Endometrial microvascular endothelial cells (primary cell): ENCODE measurements at regions not wholly inside any gene's neighbourhood (a gene's known extent, or its start where the extent isn't known, plus 50 kb on each side); places are given as distances from the start of the nearest gene placed in this dataset.
"Not testable (repeated sequence)": the region's sequence is repeated elsewhere in the genome, so short reads cannot be mapped to it uniquely, and the experiment has no call there.

ENCODE experiments used
- in situ Hi-C: cut with HindIII; loops from 2 replicates; pipeline ENCODE4 v1.10.0; 2017; ENCODE audit warnings: low sequenced_read_pairs, low pct_unique_long_range_greater_than_20kb; ENCODE audit errors: inconsistent ontology term

GRCh38 chr1:30166174-30166573, 557.2 kb downstream of the MATN1 start:
- in situ Hi-C loops: no loop called here

- in situ Hi-C loops: no loop called here
Observed at GRCh38 chr1:30165116-30165515, 558.3 kb downstream of the MATN1 start.

- in situ Hi-C loops: no loop called here
Observed at GRCh38 chr1:30164693-30165092, 558.7 kb downstream of the MATN1 start.

- in situ Hi-C loops: no loop called here
Observed at GRCh38 chr1:30162565-30162964, 560.8 kb downstream of the MATN1 start.

GRCh38 chr1:30161953-30162352, 561.4 kb downstream of the MATN1 start:
- in situ Hi-C loops: no loop called here

GRCh38 chr1:30160999-30161689, 562.2 kb downstream of the MATN1 start:
- in situ Hi-C loops: no loop called here

GRCh38 chr1:30159015-30159414, 564.4 kb downstream of the MATN1 start:
- in situ Hi-C loops: no loop called here

- in situ Hi-C loops: not testable (repeated sequence)
Observed at GRCh38 chr1:30155698-30156097, 567.7 kb downstream of the MATN1 start.

- in situ Hi-C loops: not testable (repeated sequence)
Observed at GRCh38 chr1:30155253-30155652, 568.1 kb downstream of the MATN1 start.

- in situ Hi-C loops: no loop called here
Observed at GRCh38 chr1:30153743-30154449, 569.5 kb downstream of the MATN1 start.

- in situ Hi-C loops: no loop called here
Observed at GRCh38 chr1:30151826-30152225, 571.6 kb downstream of the MATN1 start.

- in situ Hi-C loops: no loop called here
Observed at GRCh38 chr1:30151119-30151518, 572.3 kb downstream of the MATN1 start.

GRCh38 chr1:30149226-30149625, 574.2 kb downstream of the MATN1 start:
- in situ Hi-C loops: loop anchor here (25.0 kb wide), 1 partner anchor 787 kb away; no protein-coding TSS in a partner anchor

GRCh38 chr1:30148676-30149075, 574.7 kb downstream of the MATN1 start:
- in situ Hi-C loops: loop anchor here (25.0 kb wide), 1 partner anchor 786 kb away; no protein-coding TSS in a partner anchor

GRCh38 chr1:30147188-30147587, 576.2 kb downstream of the MATN1 start:
- in situ Hi-C loops: loop anchor here (25.0 kb wide), 1 partner anchor 785 kb away; no protein-coding TSS in a partner anchor

GRCh38 chr1:30146448-30146847, 576.9 kb downstream of the MATN1 start:
- in situ Hi-C loops: loop anchor here (25.0 kb wide), 1 partner anchor 784 kb away; no protein-coding TSS in a partner anchor

- in situ Hi-C loops: loop anchor here (25.0 kb wide), 1 partner anchor 784 kb away; no protein-coding TSS in a partner anchor
Observed at GRCh38 chr1:30145723-30146303, 577.6 kb downstream of the MATN1 start.

GRCh38 chr1:30144831-30145230, 578.6 kb downstream of the MATN1 start:
- in situ Hi-C loops: loop anchor here (25.0 kb wide), 1 partner anchor 783 kb away; no protein-coding TSS in a partner anchor

- in situ Hi-C loops: loop anchor here (25.0 kb wide), 1 partner anchor 781 kb away; no protein-coding TSS in a partner anchor
Observed at GRCh38 chr1:30143517-30143916, 579.9 kb downstream of the MATN1 start.

GRCh38 chr1:30140566-30140965, 582.8 kb downstream of the MATN1 start:
- in situ Hi-C loops: loop anchor here (25.0 kb wide), 1 partner anchor 778 kb away; no protein-coding TSS in a partner anchor
